C4-2B (cell line): ENCODE measurements at regions not wholly inside any gene's neighbourhood (a gene's known extent, or its start where the extent isn't known, plus 50 kb on each side); places are given as distances from the start of the nearest gene placed in this dataset.

Source experiments
- ZFX ChIP-seq: fragments of 450-650 bp; IDR thresholded peaks from 2 replicates; pipeline ENCODE4 v1.6.1; 2017
- TF ChIP-seq, protein P1 (sequence below): fragments of 450-650 bp; conservative IDR thresholded peaks from 2 replicates; pipeline ENCODE4 v1.5.1; 2017; ENCODE audit warnings: mild to moderate bottlenecking

DNA sequence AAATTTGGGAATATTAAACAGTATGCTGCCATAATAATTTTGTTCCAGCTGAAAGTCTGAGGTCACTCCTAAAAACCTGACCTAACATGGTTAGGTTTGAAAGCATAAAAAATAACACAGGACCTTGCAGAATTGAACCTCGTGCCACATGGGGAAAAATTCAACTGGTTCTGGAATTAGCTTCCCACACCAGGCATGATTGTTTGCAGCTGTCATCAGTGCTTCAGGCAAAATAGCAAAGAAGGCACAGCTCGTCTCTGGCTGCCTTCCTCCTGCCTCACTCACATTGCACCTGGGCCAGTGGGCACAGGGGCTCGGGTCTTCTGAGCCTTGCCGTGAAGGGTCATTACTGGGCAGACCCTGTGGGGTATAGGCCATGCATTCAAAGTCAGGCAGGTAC, 153.8 kb upstream of the ARHGAP20 start:
- TF ChIP-seq, protein P1, sequence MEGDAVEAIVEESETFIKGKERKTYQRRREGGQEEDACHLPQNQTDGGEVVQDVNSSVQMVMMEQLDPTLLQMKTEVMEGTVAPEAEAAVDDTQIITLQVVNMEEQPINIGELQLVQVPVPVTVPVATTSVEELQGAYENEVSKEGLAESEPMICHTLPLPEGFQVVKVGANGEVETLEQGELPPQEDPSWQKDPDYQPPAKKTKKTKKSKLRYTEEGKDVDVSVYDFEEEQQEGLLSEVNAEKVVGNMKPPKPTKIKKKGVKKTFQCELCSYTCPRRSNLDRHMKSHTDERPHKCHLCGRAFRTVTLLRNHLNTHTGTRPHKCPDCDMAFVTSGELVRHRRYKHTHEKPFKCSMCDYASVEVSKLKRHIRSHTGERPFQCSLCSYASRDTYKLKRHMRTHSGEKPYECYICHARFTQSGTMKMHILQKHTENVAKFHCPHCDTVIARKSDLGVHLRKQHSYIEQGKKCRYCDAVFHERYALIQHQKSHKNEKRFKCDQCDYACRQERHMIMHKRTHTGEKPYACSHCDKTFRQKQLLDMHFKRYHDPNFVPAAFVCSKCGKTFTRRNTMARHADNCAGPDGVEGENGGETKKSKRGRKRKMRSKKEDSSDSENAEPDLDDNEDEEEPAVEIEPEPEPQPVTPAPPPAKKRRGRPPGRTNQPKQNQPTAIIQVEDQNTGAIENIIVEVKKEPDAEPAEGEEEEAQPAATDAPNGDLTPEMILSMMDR = no peak
- TF ChIP-seq ZFX = no peak
